Renal cortical epithelial cell (primary cell): ENCODE measurements at regions not wholly inside any gene's neighbourhood (a gene's known extent, or its start where the extent isn't known, plus 50 kb on each side); places are given as distances from the start of the nearest gene placed in this dataset.
"Not testable (repeated sequence)": the region's sequence is repeated elsewhere in the genome, so short reads cannot be mapped to it uniquely, and the experiment has no call there.

ENCODE experiments used
- DNase-seq: peaks from one replicate; pipeline ENCODE4 v3.0.0-alpha.2; 2011; ENCODE audit warnings: low read depth

- DNase-seq: peak; percentile 23
Observed at GRCh38 chr13:38415233-38415632, 65.6 kb downstream of the UFM1 start.

- no peak for DNase-seq
Observed at GRCh38 chr13:38417241-38417640, 67.6 kb downstream of the UFM1 start.

- no peak for DNase-seq
Observed at GRCh38 chr13:38417727-38418126, 68.1 kb downstream of the UFM1 start.

GRCh38 chr13:38418286-38418685 lies 68.6 kb downstream of the UFM1 start:
- DNase-seq: peak; percentile 24

- no peak for DNase-seq
Observed at GRCh38 chr13:38419312-38419873, 69.7 kb downstream of the UFM1 start.

GRCh38 chr13:38421590-38422560 lies 72.2 kb downstream of the UFM1 start:
- DNase-seq: no peak

GRCh38 chr13:38429916-38430315 lies 80.3 kb downstream of the UFM1 start:
- no peak for DNase-seq

GRCh38 chr13:38430796-38431195 lies 81.1 kb downstream of the UFM1 start:
- no peak for DNase-seq

GRCh38 chr13:38440666-38441065 lies 91.0 kb downstream of the UFM1 start:
- DNase-seq: no peak

- no peak for DNase-seq
Observed at GRCh38 chr13:38444904-38445303, 95.3 kb downstream of the UFM1 start.

- no peak for DNase-seq
Observed at GRCh38 chr13:38452656-38453055, 103.0 kb downstream of the UFM1 start.

- DNase-seq: no peak
Observed at GRCh38 chr13:38462605-38463004, 113.0 kb downstream of the UFM1 start.

GRCh38 chr13:38463048-38463447 lies 113.4 kb downstream of the UFM1 start:
- no peak for DNase-seq

GRCh38 chr13:38472411-38472810 lies 122.8 kb downstream of the UFM1 start:
- DNase-seq: not testable (repeated sequence)

GRCh38 chr13:38473305-38473704 lies 123.7 kb downstream of the UFM1 start:
- peak; percentile 6 for DNase-seq

- DNase-seq: no peak
Observed at GRCh38 chr13:38477676-38478075, 128.0 kb downstream of the UFM1 start.

GRCh38 chr13:38483623-38484022 lies 134.0 kb downstream of the UFM1 start:
- no peak for DNase-seq

- no peak for DNase-seq
Observed at GRCh38 chr13:38490657-38491056, 141.0 kb downstream of the UFM1 start.

- no peak for DNase-seq
Observed at GRCh38 chr13:38494445-38494844, 144.8 kb downstream of the UFM1 start.

GRCh38 chr13:38496917-38497316 lies 147.3 kb downstream of the UFM1 start:
- no peak for DNase-seq

GRCh38 chr13:38498271-38498670 lies 148.6 kb downstream of the UFM1 start:
- no peak for DNase-seq

GRCh38 chr13:38514575-38514974 lies 164.9 kb downstream of the UFM1 start:
- peak; percentile 37 for DNase-seq

- DNase-seq: no peak
Observed at GRCh38 chr13:38518328-38518727, 168.5 kb upstream of the FREM2 start.
